Mesenchymal stem cell (in vitro differentiated cells and primary cell): ENCODE measurements at regions not wholly inside any gene's neighbourhood (a gene's known extent, or its start where the extent isn't known, plus 50 kb on each side); places are given as distances from the start of the nearest gene placed in this dataset.

Experiments
- DNase-seq: peaks from one replicate; pipeline ENCODE4 v3.0.0-alpha.2; 2013
- H2AFZ ChIP-seq: one replicate; pipeline ENCODE4 v1.6.1; 2013; ENCODE audit warnings: low read depth, mild to moderate bottlenecking, control low read depth, inconsistent platforms, low read length, moderate library complexity
- H2AK5ac ChIP-seq: 2 replicates; pipeline ENCODE4 v1.6.1; 2013; ENCODE audit warnings: low read length, moderate library complexity, mild to moderate bottlenecking, inconsistent platforms; ENCODE audit not compliant: severe bottlenecking
- H2BK120ac ChIP-seq: one replicate; pipeline ENCODE4 v1.6.1; 2013; ENCODE audit warnings: low read depth, mild to moderate bottlenecking, inconsistent platforms, low read length, moderate library complexity
- H2BK12ac ChIP-seq, 2 experiments: one replicate each; pipeline ENCODE4 v1.6.1; 2013; ENCODE audit warnings: inconsistent platforms in 2 of 2, low read length in 2 of 2, mild to moderate bottlenecking in 2 of 2, moderate library complexity in 2 of 2, control low read depth in 1 of 2
- H2BK15ac ChIP-seq: one replicate; pipeline ENCODE4 v1.6.1; 2013; ENCODE audit warnings: mild to moderate bottlenecking, low read depth, inconsistent platforms; ENCODE audit not compliant: poor library complexity, severe bottlenecking
- H2BK5ac ChIP-seq: 2 replicates; pipeline ENCODE4 v1.6.1; 2013; ENCODE audit warnings: low read depth, mild to moderate bottlenecking, low read length, control low read depth, inconsistent platforms; ENCODE audit not compliant: poor library complexity, severe bottlenecking
- H3K14ac ChIP-seq, 2 experiments: one replicate each; pipeline ENCODE4 v1.6.1; 2013; ENCODE audit warnings: inconsistent platforms in 2 of 2, low read length in 2 of 2, control low read depth in 1 of 2, mild to moderate bottlenecking in 1 of 2, moderate library complexity in 1 of 2
- H3K18ac ChIP-seq, 2 experiments: one replicate each; pipeline ENCODE4 v1.6.1; 2013; ENCODE audit warnings: inconsistent platforms in 2 of 2, low read length in 2 of 2, control low read depth in 1 of 2, low read depth in 1 of 2, mild to moderate bottlenecking in 1 of 2
- H3K23ac ChIP-seq, 2 experiments: one replicate each; pipeline ENCODE4 v1.6.1; 2013; ENCODE audit warnings: inconsistent platforms in 2 of 2, low read length in 2 of 2, mild to moderate bottlenecking in 2 of 2, moderate library complexity in 2 of 2, control low read depth in 1 of 2
- H3K27ac ChIP-seq: 2 replicates; pipeline ENCODE4 v1.5.1; 2013; ENCODE audit warnings: mild to moderate bottlenecking, moderate library complexity, low read length, control low read depth, inconsistent platforms; ENCODE audit not compliant: poor library complexity, severe bottlenecking
- H3K27me3 ChIP-seq, 2 experiments: 2 replicates each; pipeline versions ENCODE4 v1.6.1 to v1.7.0; 2013; ENCODE audit warnings: low read length in 2 of 2, mild to moderate bottlenecking in 2 of 2, moderate library complexity in 2 of 2, control low read depth in 1 of 2, inconsistent platforms in 1 of 2; ENCODE audit not compliant: control insufficient read depth in 1 of 2, insufficient read depth in 1 of 2
- H3K36me3 ChIP-seq, 2 experiments: 2 replicates each; pipeline versions ENCODE4 v1.6.1 to v1.7.0; 2013; ENCODE audit warnings: low read length in 2 of 2, control low read depth in 1 of 2, inconsistent platforms in 1 of 2, low read depth in 1 of 2, mild to moderate bottlenecking in 1 of 2; ENCODE audit not compliant: insufficient read depth in 2 of 2, control insufficient read depth in 1 of 2
- H3K4ac ChIP-seq, 2 experiments: one replicate each; pipeline ENCODE4 v1.6.1; 2013; ENCODE audit warnings: inconsistent platforms in 2 of 2, low read length in 2 of 2, mild to moderate bottlenecking in 2 of 2, moderate library complexity in 2 of 2, control low read depth in 1 of 2, low read depth in 1 of 2
- H3K4me1 ChIP-seq: 2 replicates; pipeline ENCODE4 v1.6.1; 2013; ENCODE audit warnings: low read depth, low read length, control low read depth; ENCODE audit not compliant: control insufficient read depth, insufficient read depth
- H3K4me2 ChIP-seq: 2 replicates; pipeline ENCODE4 v1.6.1; 2013; ENCODE audit warnings: low read length, mild to moderate bottlenecking, inconsistent platforms; ENCODE audit not compliant: poor library complexity, severe bottlenecking
- H3K4me3 ChIP-seq, 2 experiments: 2 replicates each; pipeline versions ENCODE4 v1.5.1 to v1.7.0; 2013; ENCODE audit warnings: low read length in 2 of 2, mild to moderate bottlenecking in 2 of 2, control low read depth in 1 of 2, low read depth in 1 of 2; ENCODE audit not compliant: insufficient read depth in 1 of 2
- H3K79me1 ChIP-seq: replicated peaks from 2 replicates; pipeline ENCODE4 v1.6.1; 2013; ENCODE audit warnings: mild to moderate bottlenecking, control low read depth, low read length, inconsistent platforms; ENCODE audit not compliant: poor library complexity, severe bottlenecking
- H3K9ac ChIP-seq: 2 replicates; pipeline ENCODE4 v1.7.0; 2013; ENCODE audit warnings: mild to moderate bottlenecking, low read length, moderate library complexity
- H3K9me3 ChIP-seq: 2 replicates; pipeline ENCODE4 v1.7.0; 2013; ENCODE audit warnings: mild to moderate bottlenecking, low read length; ENCODE audit not compliant: control insufficient read depth
- H4K8ac ChIP-seq: one replicate; pipeline ENCODE4 v1.6.1; 2013; ENCODE audit warnings: inconsistent platforms, mild to moderate bottlenecking, low read length, moderate library complexity
- H4K91ac ChIP-seq: one replicate; pipeline ENCODE4 v1.6.1; 2013; ENCODE audit warnings: mild to moderate bottlenecking, low read length, inconsistent platforms
- WGBS: methylation state at CpG from one replicate; pipeline ENCODE4 v1.1.7; 2013; ENCODE audit warnings: mixed read lengths; 5-methylcytosine and 5-hydroxymethylcytosine counted together

DNA sequence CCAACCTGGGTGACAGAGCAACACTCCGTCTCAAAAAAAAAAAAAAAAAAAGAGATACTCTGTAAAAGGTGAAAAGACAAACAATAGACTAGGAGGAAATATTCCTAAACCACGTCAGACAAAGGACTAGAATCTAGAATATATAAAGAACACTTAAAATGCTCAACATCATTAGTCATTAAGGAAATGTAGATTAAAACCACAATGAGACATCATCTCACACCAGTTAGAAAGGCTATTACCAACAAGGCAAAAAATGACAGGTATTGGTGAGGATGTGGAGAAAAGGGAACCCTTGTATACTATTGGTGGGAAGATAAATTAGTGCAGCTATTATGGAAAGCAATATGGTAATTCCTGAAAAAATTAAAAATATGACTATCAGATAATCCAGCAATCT, 903.1 kb upstream of the SOX9 start:
- no peak overlapping the region for H3K4ac ChIP-seq
- no peak overlapping the region for H3K18ac ChIP-seq
- H3K9me3 ChIP-seq, result peaks cover 5% of the 10 kb centered on the region
- no peak overlapping the region for H4K91ac ChIP-seq
- no peaks in the 10 kb centered on the region for H3K4me1 ChIP-seq
- H2BK12ac ChIP-seq, result no peak overlapping the region
- WGBS, result no CpG with 5 or more reads among the region's 2 CpGs
- H2AFZ ChIP-seq, result no peak overlapping the region
- H3K9ac ChIP-seq, result no peak overlapping the region
- H3K14ac ChIP-seq, result no peak overlapping the region
- H3K36me3 ChIP-seq, result no peaks in the 10 kb centered on the region
- H2BK5ac ChIP-seq, result no peak overlapping the region
- H4K8ac ChIP-seq, result no peak overlapping the region
- no peak overlapping the region for H2BK15ac ChIP-seq
- H3K23ac ChIP-seq, result no peak overlapping the region
- H3K27me3 ChIP-seq, result no peaks in the 10 kb centered on the region
- H3K27ac ChIP-seq, result no peak overlapping the region
- DNase-seq, result no peak
- H3K79me1 ChIP-seq, result no peaks in the 10 kb centered on the region
- H2BK120ac ChIP-seq, result no peak overlapping the region
- no peak overlapping the region for H2AK5ac ChIP-seq
- H3K4me3 ChIP-seq, result no peak overlapping the region
- H3K4me2 ChIP-seq, result no peak overlapping the region

DNA sequence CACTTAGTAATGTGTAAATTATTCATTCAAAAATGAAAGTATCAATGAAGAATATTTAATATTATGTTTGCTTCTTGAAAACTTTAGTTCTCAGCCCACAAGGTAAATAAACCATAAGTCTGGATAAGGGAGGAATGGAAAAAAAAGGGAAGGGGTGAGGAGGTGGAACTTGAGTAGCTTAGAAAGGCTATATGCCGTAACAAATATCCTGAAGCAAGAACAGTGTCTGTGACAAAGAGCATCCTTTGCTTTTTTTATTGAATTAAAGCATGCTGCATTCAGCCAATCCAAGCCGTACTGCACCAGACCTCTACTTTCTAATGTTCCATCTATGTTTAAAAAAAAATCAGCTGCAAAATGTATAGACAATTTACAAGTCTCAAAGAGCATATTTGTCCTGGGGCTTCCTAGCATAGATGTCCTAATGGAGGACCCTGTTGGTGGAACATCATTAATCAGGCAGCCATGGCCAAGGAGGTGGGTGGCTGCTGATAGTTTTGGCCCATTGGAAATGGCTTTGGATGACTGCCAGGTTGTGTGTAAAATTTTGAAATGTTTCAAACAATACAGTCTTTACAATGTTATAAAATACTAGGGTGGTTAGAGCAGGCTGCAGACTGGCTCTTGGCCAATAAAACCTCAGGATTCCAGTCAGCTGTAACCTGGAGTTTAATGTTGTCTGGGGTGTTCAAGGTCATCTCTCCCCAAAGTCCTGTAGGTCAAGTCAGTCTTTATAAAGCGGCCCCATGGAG, 895.8 kb upstream of the SOX9 start:
- H3K18ac ChIP-seq, result no peak overlapping the region
- H4K8ac ChIP-seq, result no peak overlapping the region
- H4K91ac ChIP-seq, result no peak overlapping the region
- no peaks in the 10 kb centered on the region for H3K4me1 ChIP-seq
- no peak overlapping the region for H2AK5ac ChIP-seq
- H2BK5ac ChIP-seq, result no peak overlapping the region
- H3K14ac ChIP-seq, result no peak overlapping the region
- no peaks in the 10 kb centered on the region for H3K27me3 ChIP-seq
- no peak overlapping the region for H2BK12ac ChIP-seq
- H2AFZ ChIP-seq, result no peak overlapping the region
- WGBS, result 100% methylated on average over 1 of the region's 3 CpGs
- H3K9ac ChIP-seq, result no peak overlapping the region
- H3K36me3 ChIP-seq, result no peaks in the 10 kb centered on the region
- no peaks in the 10 kb centered on the region for H3K79me1 ChIP-seq
- no peaks in the 10 kb centered on the region for H3K9me3 ChIP-seq
- no peak overlapping the region for H3K27ac ChIP-seq
- H3K4me3 ChIP-seq, result no peak overlapping the region
- H3K4me2 ChIP-seq, result no peak overlapping the region
- DNase-seq, result no peak
- no peak overlapping the region for H2BK120ac ChIP-seq
- H3K4ac ChIP-seq, result no peak overlapping the region
- H3K23ac ChIP-seq, result no peak overlapping the region
- H2BK15ac ChIP-seq, result no peak overlapping the region

DNA sequence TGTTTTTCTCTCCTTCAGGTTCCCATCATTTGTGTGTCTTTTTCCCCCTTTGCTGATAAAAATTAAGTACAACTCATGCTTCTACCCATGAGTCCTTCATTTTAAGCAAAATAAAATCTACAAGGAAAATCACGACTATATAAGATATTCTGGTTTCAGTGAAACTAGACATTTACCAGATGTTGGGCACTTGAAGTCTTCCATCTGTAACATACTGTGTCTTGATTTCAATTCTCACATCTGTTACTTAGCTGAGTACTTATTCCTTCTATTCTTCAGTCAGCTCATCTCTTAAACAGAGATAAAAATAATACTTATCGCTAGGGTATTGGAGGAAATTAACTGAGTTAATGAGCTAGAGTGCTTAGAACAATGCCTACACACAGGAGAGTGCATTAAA, 893.0 kb upstream of the SOX9 start:
- WGBS, result no CpG with 5 or more reads among the region's 2 CpGs
- H3K27ac ChIP-seq, result no peak overlapping the region
- H4K8ac ChIP-seq, result no peak overlapping the region
- no peak overlapping the region for H4K91ac ChIP-seq
- H2BK120ac ChIP-seq, result no peak overlapping the region
- H2BK5ac ChIP-seq, result no peak overlapping the region
- no peak overlapping the region for H3K9ac ChIP-seq
- H3K4me1 ChIP-seq, result no peaks in the 10 kb centered on the region
- H3K4me2 ChIP-seq, result no peak overlapping the region
- no peak overlapping the region for H3K23ac ChIP-seq
- no peaks in the 10 kb centered on the region for H3K9me3 ChIP-seq
- no peak overlapping the region for H3K18ac ChIP-seq
- no peak overlapping the region for H2BK12ac ChIP-seq
- H3K79me1 ChIP-seq, result no peaks in the 10 kb centered on the region
- no peak overlapping the region for H2BK15ac ChIP-seq
- DNase-seq, result no peak
- no peak overlapping the region for H2AFZ ChIP-seq
- H2AK5ac ChIP-seq, result no peak overlapping the region
- no peak overlapping the region for H3K14ac ChIP-seq
- no peak overlapping the region for H3K4me3 ChIP-seq
- no peaks in the 10 kb centered on the region for H3K27me3 ChIP-seq
- H3K36me3 ChIP-seq, result no peaks in the 10 kb centered on the region
- no peak overlapping the region for H3K4ac ChIP-seq

DNA sequence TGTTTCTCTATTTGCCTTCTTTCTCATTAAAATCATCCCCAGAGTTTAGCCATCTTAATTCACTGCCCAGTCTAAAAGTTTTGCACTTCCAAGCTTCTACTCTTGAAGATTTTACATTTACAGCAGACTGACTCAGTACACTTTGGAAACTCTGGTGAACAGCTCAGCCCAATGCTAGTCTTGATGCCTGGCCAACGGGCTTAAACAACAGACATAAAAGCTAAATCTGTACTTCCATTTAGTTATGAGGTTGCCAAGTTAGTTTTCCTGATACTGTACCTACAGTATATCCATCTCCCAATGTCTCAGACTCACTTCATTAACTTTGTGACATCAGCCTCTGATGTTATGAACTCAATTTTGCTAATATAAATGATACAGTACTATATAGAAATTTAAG, 891.8 kb upstream of the SOX9 start:
- no peaks in the 10 kb centered on the region for H3K36me3 ChIP-seq
- no peaks in the 10 kb centered on the region for H3K79me1 ChIP-seq
- H2AK5ac ChIP-seq, result no peak overlapping the region
- no peak overlapping the region for H3K4me2 ChIP-seq
- H3K27ac ChIP-seq, result no peak overlapping the region
- no peak overlapping the region for H3K14ac ChIP-seq
- H3K9ac ChIP-seq, result no peak overlapping the region
- DNase-seq, result no peak
- no peaks in the 10 kb centered on the region for H3K27me3 ChIP-seq
- H3K18ac ChIP-seq, result no peak overlapping the region
- H2BK120ac ChIP-seq, result no peak overlapping the region
- 92% methylated on average over 1 of the region's 1 CpG for WGBS
- H3K9me3 ChIP-seq, result no peaks in the 10 kb centered on the region
- no peak overlapping the region for H4K8ac ChIP-seq
- no peak overlapping the region for H2AFZ ChIP-seq
- no peak overlapping the region for H3K4me3 ChIP-seq
- H3K23ac ChIP-seq, result no peak overlapping the region
- no peak overlapping the region for H4K91ac ChIP-seq
- H3K4me1 ChIP-seq, result no peaks in the 10 kb centered on the region
- no peak overlapping the region for H2BK12ac ChIP-seq
- no peak overlapping the region for H3K4ac ChIP-seq
- H2BK5ac ChIP-seq, result no peak overlapping the region
- no peak overlapping the region for H2BK15ac ChIP-seq
